Left ventricle myocardium superior (tissue), 1 donor: ENCODE measurements at regions not wholly inside any gene's neighbourhood (a gene's known extent, or its start where the extent isn't known, plus 50 kb on each side); places are given as distances from the start of the nearest gene placed in this dataset.

ENCODE experiments used
- ATAC-seq: fragments of 200-7000 bp; cut with Tn5 transposase; one replicate; pipeline ENCODE4 v1.9.1; 2020; ENCODE audit warnings: mild to moderate bottlenecking, moderate library complexity
- DNase-seq: peaks from one replicate; pipeline ENCODE4 v3.0.0-alpha.2; 2020
- intact Hi-C: fragments of 100-400 bp; cut with micrococcal nuclease; formaldehyde crosslinking; loops from one replicate; pipeline ENCODE4 v1.11.0; 2022
- donor health status: DM: no; HTN: yes; CAD: no; lungs with severe emphysema.

DNA sequence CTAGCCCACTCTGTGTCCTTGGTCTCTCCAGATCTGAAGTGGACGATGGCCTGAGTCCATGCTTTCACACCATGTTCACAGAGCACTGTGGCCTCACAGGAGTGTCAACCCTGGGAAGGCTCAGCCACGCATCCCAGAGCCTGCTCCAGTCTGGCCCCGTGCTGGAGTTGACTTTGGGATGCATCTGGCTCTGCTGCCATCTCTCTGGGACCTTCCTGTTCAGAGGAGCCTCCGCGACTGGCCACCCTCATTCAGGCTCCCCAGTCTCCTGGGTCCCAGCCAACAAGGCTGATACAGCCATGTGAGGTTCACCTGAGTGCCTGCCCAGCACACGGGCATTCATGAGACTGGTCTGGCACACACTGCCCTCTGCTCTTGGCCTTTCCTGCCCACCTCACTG, 199.7 kb upstream of the RAB6C start:
- intact Hi-C loops = no loop called here
- ATAC-seq (no peak), DNase-seq (no peak)

DNA sequence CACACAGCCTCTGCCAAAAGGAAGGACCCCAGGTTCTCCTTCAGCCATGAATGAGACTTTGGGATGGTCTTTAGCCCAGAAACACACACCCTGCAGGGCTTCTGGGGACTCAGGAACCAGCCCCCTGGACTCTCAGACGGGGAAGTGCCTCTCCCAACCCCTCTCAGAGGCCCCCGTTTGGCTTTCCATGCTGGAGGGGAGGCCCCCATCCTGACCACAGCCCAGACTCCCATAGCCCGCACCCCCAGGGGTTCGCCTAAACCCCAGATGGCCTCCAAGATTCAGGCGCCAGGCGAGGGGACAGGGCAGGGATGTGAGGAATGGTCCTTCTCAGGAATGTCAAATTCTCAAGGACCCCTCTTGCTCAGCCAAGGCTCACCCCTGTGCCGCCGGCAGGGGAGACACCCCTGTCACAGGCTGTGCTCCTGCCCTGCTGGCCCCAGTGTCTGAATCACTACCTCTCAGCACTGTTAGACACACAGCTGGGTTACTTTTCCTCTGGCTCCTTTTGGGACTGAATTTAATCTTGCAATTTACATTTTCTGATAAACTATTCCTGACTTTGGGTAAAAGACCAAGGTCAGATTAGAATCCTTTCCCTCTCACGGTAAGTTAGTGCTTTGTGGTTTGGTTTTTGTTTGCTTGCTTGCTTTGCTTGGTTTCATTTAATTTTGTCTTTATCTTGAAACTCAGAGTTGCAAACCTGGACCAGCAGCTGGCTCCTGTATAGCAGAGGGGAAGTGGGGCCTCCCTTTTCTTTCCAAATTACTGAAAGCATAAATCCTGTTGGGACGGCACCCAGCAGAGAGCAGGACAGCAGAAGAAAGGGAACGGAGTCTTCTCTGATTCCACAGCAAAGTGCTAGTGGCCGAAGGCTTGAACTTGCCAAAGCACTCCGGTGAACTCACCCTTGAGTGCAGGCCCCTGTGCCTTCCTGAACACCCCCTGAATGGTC, 198.9 kb upstream of the RAB6C start:
- intact Hi-C loops = no loop called here
- DNase-seq (no peak), ATAC-seq (peak; percentile 48)

DNA sequence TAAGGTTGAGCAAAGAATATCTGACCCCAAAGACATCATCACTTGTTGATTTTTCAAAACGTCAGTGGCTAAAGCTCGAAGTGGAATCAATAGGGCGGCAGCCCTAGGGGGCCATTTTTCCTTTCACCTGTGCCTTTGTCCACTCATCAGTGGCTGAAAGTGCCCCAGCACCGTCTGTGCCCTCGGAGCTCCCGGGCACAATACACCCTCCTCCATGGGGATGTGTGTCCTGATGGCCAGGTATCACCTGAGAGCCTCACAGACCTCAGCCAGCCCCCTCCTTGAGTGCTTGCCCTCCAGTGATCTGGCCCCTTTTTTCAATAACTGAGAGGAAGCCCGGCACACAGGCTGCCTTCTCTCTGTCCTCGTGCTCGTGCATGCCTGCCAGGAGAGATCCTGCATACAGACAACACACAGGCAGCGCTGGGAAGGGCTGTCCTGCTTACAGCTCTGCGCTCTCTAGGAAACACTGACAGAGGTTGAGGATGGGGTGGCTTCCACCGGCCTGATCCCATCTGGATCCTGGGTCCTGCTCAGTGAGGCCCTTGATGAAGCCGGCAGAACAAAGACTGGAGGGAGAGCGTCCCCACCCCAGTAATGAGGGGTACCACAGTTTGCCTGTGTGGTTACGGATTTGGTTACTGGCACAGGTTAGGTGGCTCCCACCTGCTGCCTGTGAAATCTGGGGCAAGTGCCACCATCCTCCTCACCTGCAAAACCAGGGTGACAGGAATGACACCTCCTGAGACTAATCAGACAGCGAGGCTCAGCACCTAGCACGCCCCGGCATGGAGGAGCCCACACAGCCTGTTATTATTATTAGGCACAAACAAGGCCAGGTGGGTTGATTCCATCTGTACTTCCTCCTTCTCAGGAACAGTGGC, 197.5 kb upstream of the RAB6C start:
- intact Hi-C loops = no loop called here
- ATAC-seq (no peak), DNase-seq (no peak)

GRCh38 chr2:129782633-129782990, 196.9 kb upstream of the RAB6C start:
- DNase-seq (no peak), ATAC-seq (no peak)
- intact Hi-C loops = no loop called here

DNA sequence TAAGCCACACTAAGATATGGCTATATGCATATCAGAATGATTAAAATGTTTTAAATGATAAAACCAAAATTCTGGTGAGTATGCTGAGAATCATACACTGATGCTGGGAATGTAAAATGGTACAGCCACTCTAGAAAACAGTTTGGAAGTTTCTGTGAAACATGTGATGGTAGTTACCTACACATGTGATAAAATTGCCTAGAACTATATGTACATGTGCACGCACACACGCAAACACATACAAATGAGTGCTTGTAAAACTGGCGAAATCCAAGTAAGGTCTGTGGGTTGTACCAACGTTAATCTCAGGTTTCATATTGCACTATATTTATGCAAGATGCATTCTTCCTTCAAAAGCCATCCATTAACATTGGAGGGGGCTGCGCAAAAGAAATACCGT, 195.0 kb upstream of the RAB6C start:
- no peak for DNase-seq
- intact Hi-C loops = no loop called here
- ATAC-seq = no peak

- DNase-seq = no peak
- intact Hi-C loops = no loop called here
- ATAC-seq = no peak
These were observed 187.8 kb upstream of the RAB6C start for GRCh38 chr2:129791712-129792111.

- ATAC-seq (no peak), DNase-seq (no peak)
- intact Hi-C loops = no loop called here
These were observed 186.0 kb upstream of the RAB6C start for GRCh38 chr2:129793431-129793902.

DNA sequence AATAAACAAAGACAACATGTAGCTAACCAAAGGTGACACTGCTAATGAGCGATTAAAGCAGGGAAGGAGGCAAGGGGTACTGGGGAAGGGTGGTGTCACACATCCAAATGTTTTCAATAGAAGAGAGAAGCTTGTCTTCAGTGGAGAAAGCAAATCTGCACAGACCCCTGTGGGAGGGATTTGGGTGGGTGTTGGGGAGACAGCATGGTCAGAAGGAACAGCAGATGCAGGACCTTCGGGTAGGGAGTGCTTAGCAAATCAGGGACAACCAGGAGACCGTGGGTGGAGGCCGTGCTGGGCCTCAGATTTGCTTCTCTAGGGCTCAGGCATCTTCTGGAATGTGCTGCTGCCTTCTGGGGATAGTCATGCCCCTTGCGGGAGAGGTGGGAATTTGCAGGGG, 185.3 kb upstream of the RAB6C start:
- intact Hi-C loops = no loop called here
- DNase-seq (no peak), ATAC-seq (no peak)

- intact Hi-C loops = no loop called here
- ATAC-seq (no peak), DNase-seq (no peak)
These were observed 184.9 kb upstream of the RAB6C start for GRCh38 chr2:129794540-129794939.

DNA sequence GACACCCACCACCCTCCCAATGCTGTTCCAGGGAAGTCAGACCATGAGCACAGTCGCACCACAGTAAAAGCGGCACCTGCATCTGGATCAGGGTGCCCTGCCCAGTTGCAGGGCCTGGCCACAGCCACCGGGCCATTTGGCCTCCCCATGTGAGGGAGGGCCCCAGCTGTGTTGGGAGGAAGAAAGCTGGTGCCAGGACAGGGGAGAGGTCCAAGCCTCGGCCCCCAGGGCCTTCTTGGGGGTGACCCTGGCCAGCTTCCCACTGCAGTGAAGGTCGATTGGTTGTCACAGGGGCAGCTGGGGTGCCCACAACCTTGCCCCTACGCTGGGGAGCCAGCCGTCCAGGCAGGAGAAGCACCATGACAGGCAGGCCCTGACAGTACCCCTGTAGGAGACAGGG, 183.2 kb upstream of the RAB6C start:
- intact Hi-C loops = no loop called here
- DNase-seq (no peak), ATAC-seq (no peak)

- intact Hi-C loops = no loop called here
- ATAC-seq (no peak), DNase-seq (no peak)
These were observed 182.5 kb upstream of the RAB6C start for GRCh38 chr2:129796801-129797488.

DNA sequence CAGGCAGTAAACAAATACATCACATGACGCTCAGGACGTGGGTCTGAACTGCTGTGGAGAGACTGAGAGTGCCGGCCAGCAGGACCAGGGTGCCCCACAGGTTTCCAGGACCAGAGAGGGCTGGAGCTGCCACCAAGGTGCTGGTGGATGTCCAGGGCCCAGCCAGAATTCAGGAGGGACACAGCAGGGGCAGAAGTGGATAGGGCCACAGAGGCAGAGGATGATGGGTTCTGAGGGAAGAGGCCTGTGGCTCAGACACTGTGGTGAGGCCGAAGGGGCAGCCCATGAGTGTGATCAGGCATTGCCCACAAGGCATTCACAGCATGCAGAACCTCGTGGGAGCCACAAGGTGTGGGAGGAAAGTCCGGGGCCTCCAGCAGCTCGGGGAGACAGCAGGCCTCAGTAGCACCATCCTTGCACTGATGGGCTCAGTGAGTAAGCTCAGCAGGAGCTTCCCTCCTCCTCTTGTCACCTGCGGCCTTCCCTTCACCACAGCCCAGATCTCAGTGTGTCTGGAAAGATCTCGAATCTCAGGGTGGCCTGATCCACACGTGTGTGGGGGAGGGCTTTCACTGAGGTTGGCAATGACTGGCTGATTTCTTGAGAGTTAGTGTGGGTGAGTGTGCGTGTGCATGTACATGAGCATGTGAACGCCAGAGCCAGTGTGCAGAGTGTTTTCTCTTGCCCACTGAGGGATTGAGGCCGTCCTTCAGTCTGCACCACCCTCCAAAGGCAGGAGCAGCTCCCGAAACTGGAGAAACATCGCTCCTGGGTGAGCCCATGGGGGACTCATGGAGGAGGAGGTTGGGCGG, 181.8 kb upstream of the RAB6C start:
- intact Hi-C loops = no loop called here
- no peak for DNase-seq
- no peak for ATAC-seq

DNA sequence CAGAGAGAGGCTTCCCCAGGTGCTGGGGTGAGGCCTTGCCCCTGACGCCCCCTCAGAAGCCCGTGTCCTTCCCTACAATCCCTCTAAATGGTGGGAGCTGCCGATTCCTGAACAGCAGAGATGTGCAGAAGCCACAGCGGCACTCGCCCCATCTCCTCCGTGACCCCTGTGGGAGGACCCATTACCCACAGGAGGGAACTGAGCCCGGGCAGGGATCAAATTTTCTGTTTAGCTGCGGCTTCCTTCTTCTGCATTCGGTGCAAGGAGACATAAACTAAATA, 181.2 kb upstream of the RAB6C start:
- no peak for DNase-seq
- no peak for ATAC-seq
- intact Hi-C loops = no loop called here

GRCh38 chr2:129798626-129799025, 180.8 kb upstream of the RAB6C start:
- intact Hi-C loops = no loop called here
- DNase-seq = no peak
- ATAC-seq = no peak

DNA sequence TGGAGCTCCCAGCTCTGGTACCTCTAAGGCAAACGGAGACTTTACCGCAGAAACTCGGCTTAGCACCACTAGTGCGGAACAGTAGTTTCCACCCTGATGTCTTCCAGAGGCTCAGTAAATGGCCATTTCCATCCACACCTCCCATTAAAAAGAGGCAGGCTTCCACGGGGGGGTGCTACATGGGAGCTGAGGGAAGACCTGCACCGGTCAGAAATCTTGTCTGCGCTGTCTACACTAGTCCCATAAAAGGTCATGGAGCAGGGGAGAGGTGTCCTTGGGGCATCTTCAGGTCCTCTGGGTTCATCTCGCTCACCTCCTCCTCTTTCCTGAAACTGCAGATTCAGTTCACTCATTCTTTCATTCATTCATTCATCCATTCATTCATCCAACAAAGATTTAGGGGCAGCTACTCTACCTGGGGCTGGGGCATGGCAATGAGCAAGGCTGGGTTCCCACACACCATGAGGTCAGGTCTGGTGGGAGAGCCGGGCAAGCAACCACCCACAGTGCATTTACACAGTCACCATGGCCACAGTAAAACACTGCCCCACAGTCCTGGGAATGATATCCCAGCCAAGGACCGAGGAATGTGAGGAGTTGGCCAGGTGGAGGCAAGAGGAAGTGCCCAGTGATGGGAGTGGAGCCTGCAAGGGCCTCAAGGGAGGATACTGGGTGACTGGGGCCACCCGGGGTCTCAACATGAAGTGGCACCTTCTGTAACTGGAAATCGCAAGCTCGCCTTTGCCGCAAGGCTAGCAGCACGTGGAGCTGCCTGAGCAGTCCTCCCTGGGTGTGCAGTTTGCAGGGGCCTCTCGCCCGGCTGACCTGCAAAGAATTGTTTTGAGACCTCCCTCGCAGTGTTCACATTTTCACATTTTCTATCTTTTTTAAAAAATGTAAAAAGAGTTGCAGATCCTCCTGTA, 180.2 kb upstream of the RAB6C start:
- ATAC-seq (no peak), DNase-seq (no peak)
- intact Hi-C loops = no loop called here

- no peak for DNase-seq
- intact Hi-C loops = no loop called here
- ATAC-seq = no peak
These were observed 179.2 kb upstream of the RAB6C start for GRCh38 chr2:129800285-129800684.

- ATAC-seq (no peak), DNase-seq (no peak)
- intact Hi-C loops = no loop called here
These were observed 178.8 kb upstream of the RAB6C start for GRCh38 chr2:129800686-129801085.

DNA sequence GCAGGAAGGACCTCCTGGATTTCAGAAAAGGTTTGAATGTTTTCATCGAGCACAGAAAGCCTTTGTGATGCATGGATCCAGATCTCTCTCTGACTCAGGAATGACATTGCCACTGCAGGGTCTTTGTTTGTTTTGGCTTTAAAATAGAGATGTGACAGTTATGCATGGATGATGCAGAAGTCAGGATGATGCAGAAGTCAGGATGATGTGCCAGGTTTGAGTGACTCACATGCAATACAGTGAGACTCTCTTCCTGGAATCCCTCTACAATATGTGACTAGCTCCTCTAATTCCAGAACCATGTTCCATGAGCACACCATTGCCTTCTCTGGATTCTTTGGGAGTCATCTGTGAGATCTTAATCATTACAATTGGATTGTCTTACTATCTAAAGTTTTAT, 177.9 kb upstream of the RAB6C start:
- intact Hi-C loops = no loop called here
- no peak for DNase-seq
- no peak for ATAC-seq
